HG03095 (cell line): ENCODE measurements at regions not wholly inside any gene's neighbourhood (a gene's known extent, or its start where the extent isn't known, plus 50 kb on each side); places are given as distances from the start of the nearest gene placed in this dataset.
"Not testable (repeated sequence)": the region's sequence is repeated elsewhere in the genome, so short reads cannot be mapped to it uniquely, and the experiment has no call there.

Experiments
- ATAC-seq: cut with Tn5 transposase; IDR thresholded peaks from one replicate; pipeline ENCODE4 v1.9.1; 2021; ENCODE audit warnings: moderate library complexity; ENCODE audit not compliant: unreplicated experiment

GRCh38 chr1:73326663-73327062, 871.3 kb downstream of the LRRIQ3 start:
- no peak for ATAC-seq

DNA sequence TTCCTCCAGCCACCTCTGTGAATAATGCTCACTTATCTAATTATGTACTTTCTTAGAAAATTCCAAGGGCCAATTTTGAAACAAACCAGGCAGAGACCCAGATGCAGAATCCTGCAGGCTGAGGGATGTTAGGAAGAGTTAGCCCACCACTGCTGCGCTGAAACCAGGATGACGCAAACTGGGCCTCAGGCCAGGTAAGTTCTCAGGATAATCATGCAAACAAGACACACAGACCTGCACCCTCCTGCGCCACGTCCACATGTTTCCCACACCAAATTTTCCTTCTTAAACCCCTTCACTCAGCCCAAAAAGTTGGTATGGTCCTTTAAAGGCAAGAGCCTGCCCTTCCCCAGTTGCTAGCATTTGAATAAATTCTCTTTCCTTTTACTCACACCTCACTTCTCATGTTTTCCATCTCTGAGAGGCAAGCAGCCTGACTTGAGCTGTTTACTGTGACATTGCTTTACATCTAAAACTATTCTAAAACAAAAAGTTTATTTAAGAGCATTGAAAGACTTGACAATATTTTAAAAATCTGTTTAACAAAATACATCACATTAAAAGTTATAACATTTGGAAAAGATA, 887.1 kb downstream of the LRRIQ3 start:
- no peak for ATAC-seq

DNA sequence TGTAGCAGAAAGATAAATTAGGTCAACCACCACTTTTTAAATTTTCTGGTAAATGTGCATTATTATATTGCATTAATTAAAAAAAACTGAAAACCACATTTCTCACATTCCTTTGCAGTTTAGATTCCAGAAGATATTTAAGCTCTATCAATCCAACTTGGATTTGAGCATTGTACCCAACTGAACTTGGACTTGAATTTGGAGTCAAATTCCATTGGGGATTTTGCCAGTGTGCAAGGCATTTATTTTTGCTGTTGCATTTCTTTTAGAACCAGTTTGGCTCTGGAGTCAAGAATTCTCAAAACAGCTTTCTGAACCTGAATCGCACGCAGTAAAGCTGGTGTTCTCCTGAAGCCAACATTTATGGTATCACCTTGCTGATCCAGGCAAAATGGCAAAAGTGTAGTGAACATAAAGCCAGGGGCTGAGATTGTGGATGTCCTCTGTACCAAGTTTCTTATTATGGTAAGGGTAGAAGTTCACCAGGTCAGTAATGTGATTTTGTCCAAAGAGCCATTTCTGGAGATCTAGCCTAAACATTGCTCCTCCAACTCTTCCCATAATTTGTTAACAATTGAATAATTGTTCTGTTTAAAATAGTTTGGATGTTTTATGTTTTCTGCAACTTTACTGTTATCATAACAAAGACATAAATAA, 890.9 kb downstream of the LRRIQ3 start:
- ATAC-seq, result no peak

- ATAC-seq, result no peak
Measured at GRCh38 chr1:73273886-73274285, 924.1 kb downstream of the LRRIQ3 start.

DNA sequence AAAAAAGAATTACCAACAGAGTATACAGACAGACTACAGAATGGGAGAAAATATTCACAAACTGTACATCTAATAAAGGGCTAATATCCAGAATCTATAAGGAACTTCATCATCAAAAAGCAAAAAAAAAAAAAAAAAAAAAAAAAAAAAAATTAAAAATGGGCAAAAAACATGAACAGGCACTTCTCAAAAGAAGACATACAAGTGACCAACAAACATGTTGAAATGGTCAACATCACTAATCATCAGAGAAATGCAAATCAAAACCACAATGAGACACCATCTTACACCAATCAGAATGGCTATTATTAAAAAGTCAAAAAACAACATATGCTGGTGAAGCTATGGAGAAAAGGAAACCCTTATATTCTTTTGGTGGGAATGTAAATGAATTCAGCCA, 952.8 kb downstream of the LRRIQ3 start:
- ATAC-seq, result not testable (repeated sequence)

GRCh38 chr1:73218995-73219546, 936.7 kb upstream of the NEGR1 start:
- no peak for ATAC-seq

- ATAC-seq, result no peak
Measured at GRCh38 chr1:73205294-73205973, 923.1 kb upstream of the NEGR1 start.

- no peak for ATAC-seq
Measured at GRCh38 chr1:73197972-73198371, 915.6 kb upstream of the NEGR1 start.

DNA sequence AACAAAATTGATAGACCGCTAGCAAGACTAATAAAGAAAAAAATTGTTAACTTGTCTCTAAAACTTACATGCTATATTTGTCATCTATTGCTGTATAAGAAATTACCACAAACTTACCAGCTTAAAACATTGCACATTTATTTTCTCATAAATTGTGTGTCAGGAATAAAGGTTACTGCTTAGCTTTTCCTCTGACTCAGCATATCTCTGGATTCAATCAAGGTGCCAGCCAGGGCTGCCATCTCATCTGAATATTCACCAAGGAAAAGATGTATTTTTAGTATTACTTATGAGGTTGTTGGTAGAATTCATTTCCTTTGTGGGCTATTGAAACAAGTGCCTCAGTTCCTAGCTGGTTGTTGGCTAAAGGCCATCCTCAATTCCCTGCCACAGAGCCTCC, 912.6 kb upstream of the NEGR1 start:
- no peak for ATAC-seq

GRCh38 chr1:73183581-73183980, 901.2 kb upstream of the NEGR1 start:
- ATAC-seq, result not testable (repeated sequence)

GRCh38 chr1:73181190-73181540, 898.8 kb upstream of the NEGR1 start:
- ATAC-seq, result no peak

GRCh38 chr1:73180397-73181189, 898.3 kb upstream of the NEGR1 start:
- no peak for ATAC-seq

DNA sequence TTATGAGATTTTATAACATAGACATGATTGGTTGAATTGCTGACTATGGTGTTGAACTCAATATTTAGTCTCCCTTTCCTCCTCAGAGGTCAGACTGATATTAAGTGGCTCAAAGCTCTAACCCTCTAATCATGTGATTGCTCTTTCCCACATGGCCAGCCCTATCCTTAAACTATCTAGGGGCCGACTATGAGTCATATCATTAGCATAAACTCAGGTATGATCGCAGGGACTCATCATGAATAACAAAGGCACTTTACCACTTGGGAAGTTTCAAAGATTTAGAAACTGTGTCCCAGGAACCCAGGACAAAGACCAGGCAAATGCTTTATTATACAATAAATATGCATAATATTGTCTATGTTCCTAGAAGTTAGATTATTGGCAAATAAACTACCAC, 894.6 kb upstream of the NEGR1 start:
- no peak for ATAC-seq

DNA sequence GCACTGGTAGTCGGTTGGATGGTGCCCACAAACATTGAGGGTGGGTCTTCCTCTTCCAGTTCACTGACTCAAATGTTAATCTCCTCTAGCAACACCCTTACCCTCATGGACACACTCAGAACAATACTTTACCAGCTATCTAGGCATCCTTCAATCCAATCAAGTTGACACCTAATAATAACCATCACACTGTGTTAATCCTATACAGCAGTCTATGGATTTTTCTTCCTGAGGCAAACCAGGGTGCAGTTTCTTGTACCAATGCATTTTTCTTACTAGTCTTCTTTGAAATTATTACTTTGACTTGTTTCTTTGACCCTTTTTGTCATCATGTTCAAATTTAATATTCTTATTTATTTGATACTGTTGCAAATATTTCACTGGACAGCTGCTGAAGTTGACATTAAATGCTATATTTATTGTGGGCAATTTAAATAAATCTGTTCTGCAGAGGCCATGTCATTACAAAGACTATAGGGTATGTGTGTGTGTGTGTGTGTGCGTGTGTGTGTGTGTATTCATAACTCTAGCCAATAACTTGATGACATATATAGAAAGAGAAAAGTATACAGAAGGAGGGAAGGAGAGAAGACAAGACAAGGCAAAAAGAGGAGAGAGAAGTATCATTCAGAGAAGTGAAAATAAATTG, 884.8 kb upstream of the NEGR1 start:
- ATAC-seq, result no peak

DNA sequence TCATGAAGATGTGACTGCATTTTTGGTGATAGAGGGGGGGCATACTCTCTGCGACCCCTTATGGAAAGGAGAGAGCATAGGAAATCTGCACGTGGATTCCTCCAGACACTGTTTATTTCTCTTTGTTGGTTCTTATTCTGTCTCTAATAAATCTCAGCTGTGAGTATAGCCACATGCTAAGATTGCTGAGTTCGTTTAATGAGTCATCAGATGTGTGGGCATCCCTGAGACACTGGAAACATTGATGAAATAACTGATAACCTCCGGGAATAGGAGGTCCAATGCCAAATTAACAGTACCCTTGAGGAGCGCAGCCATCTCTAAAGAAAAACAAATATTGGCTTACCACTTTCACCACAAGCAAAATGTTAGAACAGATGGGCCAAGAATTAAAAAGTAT, 880.2 kb upstream of the NEGR1 start:
- ATAC-seq, result no peak

DNA sequence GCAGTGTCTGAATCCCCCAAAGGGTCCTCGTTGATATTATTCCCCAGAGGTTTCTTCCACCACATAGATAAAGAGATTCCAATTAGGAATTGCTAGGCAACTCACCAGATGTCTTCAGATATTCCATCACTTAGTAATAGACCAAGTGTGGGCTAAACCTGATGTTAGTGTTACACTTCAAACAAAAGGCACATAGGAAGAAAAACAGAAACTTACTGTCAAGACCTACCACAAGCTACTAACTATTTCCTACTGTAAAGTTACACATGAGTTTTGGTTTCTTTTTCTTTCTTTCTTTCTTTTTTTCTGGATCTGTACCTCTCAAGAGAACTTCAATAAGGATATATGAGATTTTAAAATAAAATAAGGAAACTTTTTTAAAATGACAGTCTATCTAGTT, 879.1 kb upstream of the NEGR1 start:
- no peak for ATAC-seq

GRCh38 chr1:73160759-73161158, 878.4 kb upstream of the NEGR1 start:
- no peak for ATAC-seq

DNA sequence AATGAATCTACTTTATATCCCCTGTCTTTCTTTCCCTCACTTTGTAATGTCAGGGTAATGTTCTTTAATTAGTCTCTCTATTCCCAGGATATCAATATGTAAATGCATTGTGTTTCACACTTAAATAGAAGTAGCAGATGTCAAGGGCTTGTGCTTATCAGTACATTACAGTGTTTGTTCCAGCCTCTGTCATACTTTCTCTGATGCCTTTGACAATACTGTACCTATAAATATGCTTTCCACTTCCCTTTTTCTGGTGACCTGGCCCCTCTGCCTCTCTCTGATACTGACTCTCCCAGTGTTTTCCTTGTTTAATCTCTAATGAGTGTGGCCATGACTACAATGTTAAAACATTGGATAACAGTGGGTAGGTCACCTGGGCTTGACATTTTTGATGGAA, 862.0 kb upstream of the NEGR1 start:
- ATAC-seq, result no peak

GRCh38 chr1:73136975-73137374, 854.6 kb upstream of the NEGR1 start:
- no peak for ATAC-seq

DNA sequence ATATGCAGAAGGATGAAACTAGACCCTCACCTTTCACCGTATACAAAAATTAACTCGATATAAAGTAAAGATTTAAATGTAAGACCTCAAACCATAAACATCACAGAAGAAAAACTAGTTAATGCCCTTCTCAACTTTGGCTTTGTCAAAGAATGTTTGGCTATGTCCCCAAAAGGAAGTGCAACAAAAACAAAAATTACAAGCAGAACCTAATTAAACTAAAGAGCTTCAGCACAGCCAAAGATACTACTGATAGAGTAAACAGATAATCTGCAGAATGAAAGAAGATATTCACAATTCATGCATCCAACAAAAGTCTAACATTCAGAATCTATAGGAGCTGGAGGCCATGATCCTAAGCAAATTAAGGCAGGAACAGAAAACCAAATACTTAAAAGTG, 824.6 kb upstream of the NEGR1 start:
- no peak for ATAC-seq

- ATAC-seq, result no peak
Measured at GRCh38 chr1:73105755-73106154, 823.4 kb upstream of the NEGR1 start.
